Suprapubic skin (tissue), 4 donors: ENCODE measurements at regions not wholly inside any gene's neighbourhood (a gene's known extent, or its start where the extent isn't known, plus 50 kb on each side); places are given as distances from the start of the nearest gene placed in this dataset.

Experiments
- DNase-seq, 2 donors: peaks; one replicate each; pipeline ENCODE4 v3.0.0-alpha.2; 2019; ENCODE audit warnings: low spot score in 2 of 2
- H3K27ac ChIP-seq: fragments of 200-600 bp; sonication (generic); one replicate; pipeline ENCODE4 v1.5.1; 2019
- H3K27me3 ChIP-seq: fragments of 200-600 bp; sonication (generic); one replicate; pipeline ENCODE4 v1.5.1; 2019
- H3K36me3 ChIP-seq: fragments of 200-600 bp; sonication (generic); one replicate; pipeline ENCODE4 v1.5.1; 2019
- H3K4me1 ChIP-seq: fragments of 200-600 bp; sonication (generic); one replicate; pipeline ENCODE4 v1.5.1; 2019
- H3K4me3 ChIP-seq: fragments of 200-600 bp; sonication (generic); one replicate; pipeline ENCODE4 v1.5.1; 2019; ENCODE audit warnings: mild to moderate bottlenecking
- H3K9me3 ChIP-seq: fragments of 200-600 bp; sonication (generic); one replicate; pipeline ENCODE4 v1.5.1; 2019
- CTCF ChIP-seq, 2 donors: fragments of 200-600 bp in 1 of 2; fragments of 450-650 bp in 1 of 2; sonication (generic) in 1 of 2; IDR thresholded peaks; one replicate each; pipeline ENCODE4 v1.5.1; 2016 to 2019; ENCODE audit warnings: antibody characterized with exemption in 2 of 2, mild to moderate bottlenecking in 1 of 2, moderate library complexity in 1 of 2
- EP300 ChIP-seq: sonication (generic); formaldehyde crosslinking; IDR thresholded peaks from one replicate; pipeline ENCODE4 v1.6.1; 2017; ENCODE audit warnings: antibody characterized with exemption
- POLR2A ChIP-seq, 2 donors: fragments of 450-650 bp; IDR thresholded peaks; one replicate each; pipeline ENCODE4 v1.6.1; 2017; ENCODE audit warnings: antibody characterized with exemption in 2 of 2, mild to moderate bottlenecking in 2 of 2, moderate library complexity in 2 of 2
- POLR2AphosphoS5 ChIP-seq, 3 donors: sonication (generic); formaldehyde crosslinking; IDR thresholded peaks; one replicate each; pipeline ENCODE4 v1.6.1; 2017; ENCODE audit warnings: antibody characterized with exemption in 3 of 3
- WGBS: methylation state at CpG from one replicate; pipeline ENCODE4 v1.1.5; 2018; 5-methylcytosine and 5-hydroxymethylcytosine counted together

DNA sequence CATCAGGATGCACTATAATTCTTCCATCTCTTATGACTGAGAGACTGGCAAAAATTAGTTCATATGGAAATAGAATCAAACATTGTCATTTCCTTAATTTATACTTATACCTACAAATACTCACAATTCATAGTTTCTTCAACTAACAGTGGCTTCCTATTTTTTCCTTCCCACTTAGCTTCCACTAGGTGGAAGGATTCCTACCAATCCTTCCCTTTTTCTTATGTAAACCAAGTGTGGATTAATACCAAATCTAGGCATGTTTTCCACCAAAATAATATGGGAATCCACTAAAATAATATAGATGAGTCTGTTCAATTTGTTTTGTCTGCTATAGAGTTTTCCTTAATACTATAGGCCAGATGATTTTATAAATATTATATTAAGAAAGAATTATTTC lies 1537.1 kb downstream of the PLA2G4A start:
- Histone ChIP-seq H3K27me3 (no peaks in the 10 kb centered on the region), H3K4me1 (no peaks in the 10 kb centered on the region), H3K9me3 (no peaks in the 10 kb centered on the region), H3K36me3 (no peaks in the 10 kb centered on the region), H3K27ac (no peak overlapping the region), H3K4me3 (no peak overlapping the region)
- no peak for DNase-seq
- TF ChIP-seq POLR2A (IDR thresholded peaks at IDR 0.05) (no peak), EP300 (no peak), CTCF (IDR thresholded peaks at IDR 0.05) (no peak)

GRCh38 chr1:188367661-188368060 lies 1538.9 kb downstream of the PLA2G4A start:
- Histone ChIP-seq H3K4me1 (no peaks in the 10 kb centered on the region), H3K36me3 (no peaks in the 10 kb centered on the region), H3K4me3 (no peak overlapping the region), H3K9me3 (no peaks in the 10 kb centered on the region), H3K27me3 (no peaks in the 10 kb centered on the region), H3K27ac (no peak overlapping the region)
- WGBS: 38% methylated on average over 2 of the region's 2 CpGs
- TF ChIP-seq EP300 (no peak), POLR2A (IDR thresholded peaks at IDR 0.05) (no peak), POLR2AphosphoS5 (IDR thresholded peaks at IDR 0.05) (no peak), CTCF (IDR thresholded peaks at IDR 0.05) (no peak)
- no peak for DNase-seq

DNA sequence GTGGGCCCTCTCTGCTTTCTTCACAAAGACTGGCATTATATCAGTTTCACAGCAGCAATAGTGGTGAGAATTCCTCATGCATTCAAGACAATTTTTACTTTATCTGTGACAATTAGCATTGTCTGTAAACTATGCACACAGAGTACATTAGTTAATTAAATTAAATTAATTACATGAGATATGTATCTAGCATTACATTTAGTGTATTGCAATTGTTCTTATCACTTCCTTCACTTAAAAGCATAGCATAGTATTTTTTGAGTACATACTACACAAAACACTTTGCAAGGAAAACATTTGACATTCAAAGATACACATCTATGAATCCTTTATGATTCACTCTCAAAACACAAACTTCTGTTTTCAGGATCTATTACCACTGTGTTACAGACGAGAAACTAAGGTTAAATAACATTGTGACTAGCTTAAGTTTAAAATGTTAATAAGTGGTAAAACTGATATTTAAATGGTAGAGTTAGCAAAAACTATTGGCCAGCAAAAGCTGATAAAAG lies 1542.6 kb downstream of the PLA2G4A start:
- 67% methylated on average over 1 of the region's 1 CpG for WGBS
- H3K27me3 ChIP-seq: no peaks in the 10 kb centered on the region
- DNase-seq: no peak
- no peaks in the 10 kb centered on the region for H3K9me3 ChIP-seq
- TF ChIP-seq POLR2AphosphoS5 (IDR thresholded peaks at IDR 0.05) (no peak), POLR2A (IDR thresholded peaks at IDR 0.05) (no peak), EP300 (no peak), CTCF (IDR thresholded peaks at IDR 0.05) (no peak)
- no peaks in the 10 kb centered on the region for H3K36me3 ChIP-seq
- no peak overlapping the region for H3K4me3 ChIP-seq
- H3K4me1 ChIP-seq: no peaks in the 10 kb centered on the region
- H3K27ac ChIP-seq: no peak overlapping the region

- WGBS: 84% methylated on average over 2 of the region's 2 CpGs
- DNase-seq: no peak
- H3K9me3 ChIP-seq: no peaks in the 10 kb centered on the region
- no peak overlapping the region for H3K27ac ChIP-seq
- H3K27me3 ChIP-seq: no peaks in the 10 kb centered on the region
- no peaks in the 10 kb centered on the region for H3K4me1 ChIP-seq
- TF ChIP-seq CTCF (IDR thresholded peaks at IDR 0.05) (no peak), EP300 (no peak), POLR2AphosphoS5 (IDR thresholded peaks at IDR 0.05) (no peak), POLR2A (IDR thresholded peaks at IDR 0.05) (no peak)
- H3K4me3 ChIP-seq: no peak overlapping the region
- no peaks in the 10 kb centered on the region for H3K36me3 ChIP-seq
Measured at GRCh38 chr1:188372821-188373220, 1544.1 kb downstream of the PLA2G4A start.

- DNase-seq: no peak
- 82% methylated on average over 2 of the region's 2 CpGs for WGBS
Measured at GRCh38 chr1:188382851-188383250, 1554.1 kb downstream of the PLA2G4A start.

More at GRCh38 chr1:188382851-188383250, 1554.1 kb downstream of the PLA2G4A start:
- Histone ChIP-seq H3K4me1 (no peaks in the 10 kb centered on the region), H3K4me3 (no peak overlapping the region), H3K27ac (no peak overlapping the region), H3K36me3 (no peaks in the 10 kb centered on the region), H3K27me3 (no peaks in the 10 kb centered on the region), H3K9me3 (peaks cover 4% of the 10 kb centered on the region)
- no peak for TF ChIP-seq POLR2AphosphoS5 (IDR thresholded peaks at IDR 0.05)
- no peak for TF ChIP-seq CTCF (IDR thresholded peaks at IDR 0.05)
- no peak for TF ChIP-seq POLR2A (IDR thresholded peaks at IDR 0.05)
- TF ChIP-seq EP300: no peak
